NCI-H1417 treated with DMSO at 0.1 percent for 48 hours (cell line): ENCODE measurements at regions not wholly inside any gene's neighbourhood (a gene's known extent, or its start where the extent isn't known, plus 50 kb on each side); places are given as distances from the start of the nearest gene placed in this dataset.

Experiments
- DNase-seq: peaks from one replicate; lab custom pipeline; 2025; lab: John Stamatoyannopoulos, UW

DNA sequence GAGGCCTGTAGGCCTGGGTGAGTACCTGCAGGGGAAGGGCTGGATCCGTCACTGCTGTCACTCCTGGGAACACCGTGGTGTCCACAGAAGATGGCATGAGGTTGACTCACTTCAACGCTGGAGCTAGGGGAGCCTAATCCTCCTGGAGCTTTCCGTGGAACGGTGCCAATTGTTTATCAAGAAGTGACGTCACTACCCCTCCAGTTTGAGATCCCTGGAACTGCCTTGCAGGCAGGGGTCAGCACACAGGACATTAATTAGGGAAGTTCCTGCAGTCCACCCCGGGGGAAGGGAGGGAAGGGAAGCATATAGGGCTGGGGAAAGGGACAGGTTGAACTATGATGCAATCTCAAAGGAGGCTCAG lies 408.6 kb downstream of the GALR1 start:
- no peak for DNase-seq

DNA sequence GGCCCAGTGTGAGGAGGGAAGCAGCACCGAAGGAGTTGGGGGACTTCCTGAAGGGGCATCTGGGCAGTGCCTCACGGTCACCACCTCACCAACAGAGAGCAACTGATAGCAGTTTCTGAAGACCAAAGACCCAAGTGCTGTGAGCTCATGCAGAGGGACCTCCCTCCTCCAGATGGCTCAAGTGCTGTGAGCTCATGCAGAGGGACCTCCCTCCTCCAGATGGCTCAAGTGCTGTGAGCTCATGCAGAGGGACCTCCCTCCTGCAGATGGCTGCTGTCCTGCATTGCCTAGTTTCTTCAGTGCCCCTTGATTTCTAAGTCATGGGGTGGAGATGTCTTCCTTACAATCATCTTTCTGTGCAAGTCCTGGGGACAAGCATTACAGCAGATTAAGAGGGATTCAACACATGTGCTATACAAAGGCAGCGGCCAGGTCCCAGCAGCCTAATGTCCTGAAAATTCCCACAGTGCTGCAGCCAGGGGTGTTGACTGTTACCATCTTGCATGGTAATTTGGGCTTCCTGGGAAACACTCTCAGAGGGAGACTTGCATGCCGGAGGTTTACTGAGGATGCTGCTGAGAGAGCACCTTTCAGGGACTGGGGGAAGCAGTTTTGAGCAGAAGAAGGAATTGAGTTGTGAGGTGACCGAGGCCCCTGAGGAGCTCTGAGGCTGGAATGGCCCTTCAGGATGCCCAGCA lies 409.3 kb downstream of the GALR1 start:
- no peak for DNase-seq

DNA sequence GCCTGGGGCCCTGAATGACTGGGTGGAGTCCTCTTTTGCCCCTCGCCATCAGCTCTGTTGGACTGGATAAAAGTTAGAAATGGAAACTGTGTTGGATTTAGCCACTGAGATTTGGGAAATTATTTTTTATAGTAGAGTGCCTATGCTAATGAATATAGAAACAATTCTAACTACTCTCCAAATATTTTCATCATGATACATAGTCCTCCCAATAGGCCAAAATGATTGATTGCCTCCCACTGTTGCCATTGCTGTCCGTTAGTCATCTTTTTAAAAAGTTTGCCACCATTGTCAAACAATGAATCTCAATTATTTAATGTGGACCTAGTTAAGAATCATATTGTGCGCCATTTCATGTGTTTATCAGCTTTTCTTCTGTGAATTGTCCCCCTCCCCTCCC lies 417.0 kb downstream of the GALR1 start:
- DNase-seq: no peak

DNA sequence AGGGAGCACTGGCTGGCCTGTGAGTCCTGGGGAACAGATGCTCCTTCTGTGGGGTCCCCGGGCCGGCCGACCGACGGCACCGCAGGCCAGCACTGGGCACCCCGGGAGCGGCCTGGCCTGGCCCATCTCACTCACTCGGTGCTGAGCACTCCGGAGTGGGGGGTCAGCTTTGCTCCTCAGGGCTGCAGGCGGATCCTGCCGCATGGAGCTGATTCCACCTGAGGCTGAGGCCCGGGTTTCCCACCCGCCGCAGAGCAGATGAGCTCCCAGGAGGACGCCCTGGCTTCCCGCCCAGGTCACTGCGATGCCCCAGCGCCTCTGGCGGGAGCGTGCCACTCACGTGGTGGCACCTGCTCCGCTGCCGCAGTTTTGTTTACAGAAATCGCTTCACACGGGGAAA lies 418.6 kb downstream of the GALR1 start:
- DNase-seq: no peak

DNA sequence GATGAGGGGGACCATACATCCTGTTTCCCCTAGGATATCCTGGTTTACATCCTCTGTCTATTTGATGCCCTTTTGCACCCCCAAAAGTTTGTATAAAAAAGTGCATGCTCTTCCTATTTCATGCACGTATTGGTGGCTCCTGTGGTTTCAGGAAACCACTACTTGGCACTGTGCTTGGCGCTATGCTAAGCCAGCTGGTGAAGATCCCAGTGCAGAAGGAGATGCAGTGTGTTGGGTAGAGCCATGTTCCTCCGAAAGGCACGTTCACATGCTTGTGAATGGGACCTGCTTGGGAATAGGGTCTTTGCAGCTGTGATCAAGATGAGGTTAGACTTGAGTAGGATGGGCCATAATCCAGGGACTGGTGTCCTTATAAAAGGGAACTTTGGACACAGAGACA lies 419.7 kb downstream of the GALR1 start:
- DNase-seq: no peak

DNA sequence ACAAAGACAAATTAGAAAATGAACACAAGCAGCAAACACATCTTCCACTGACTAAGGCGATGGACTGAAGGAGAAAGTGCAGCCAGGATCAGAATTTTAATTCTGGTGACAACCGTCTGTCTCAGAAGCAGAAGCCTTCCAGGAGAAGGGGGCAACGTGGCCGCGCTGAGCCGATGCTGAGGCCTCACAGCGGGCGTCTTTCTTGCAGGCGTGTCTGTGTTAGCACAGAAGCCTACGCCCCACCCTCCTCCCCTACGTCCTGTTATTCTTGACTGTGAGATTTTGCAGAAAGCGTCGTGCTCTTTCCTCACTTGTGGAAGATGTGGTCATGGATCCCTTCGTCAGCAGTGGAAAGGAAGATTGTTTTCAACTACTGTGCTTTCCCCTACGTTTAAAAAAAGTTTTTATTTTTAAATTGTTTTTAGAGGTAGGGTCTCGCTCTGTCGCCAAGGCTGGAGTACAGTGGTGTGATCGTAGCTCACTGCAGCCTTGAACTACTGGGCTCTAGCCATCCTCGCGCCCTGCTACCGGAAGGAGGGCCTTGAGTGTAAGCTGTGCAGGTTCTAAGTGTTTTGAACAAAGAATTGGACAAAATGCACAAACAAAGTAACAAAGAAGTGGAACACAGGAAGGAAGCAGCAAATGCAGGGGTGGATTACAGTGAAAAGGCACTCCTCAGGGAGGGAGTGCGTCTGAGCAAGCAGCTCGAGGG lies 422.0 kb downstream of the GALR1 start:
- no peak for DNase-seq

DNA sequence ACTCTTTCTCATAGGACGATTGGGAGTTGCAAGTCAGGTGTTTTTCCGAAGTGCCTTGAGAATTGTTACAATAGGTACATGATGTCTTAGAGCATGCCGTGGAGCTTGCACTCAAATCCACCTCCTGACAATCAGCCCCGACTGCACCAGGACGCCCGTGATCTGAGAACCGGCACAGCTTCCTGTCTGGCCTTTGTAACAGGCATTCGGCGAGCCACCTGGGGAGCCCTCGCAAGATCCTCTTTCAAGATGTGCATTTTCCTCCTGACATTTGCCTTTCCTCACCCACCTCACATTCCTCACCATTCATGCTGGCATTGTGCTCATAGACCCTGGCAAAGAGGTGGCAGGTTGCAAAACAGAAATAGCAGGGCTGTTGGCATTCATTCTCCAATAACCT lies 427.3 kb downstream of the GALR1 start:
- no peak for DNase-seq

DNA sequence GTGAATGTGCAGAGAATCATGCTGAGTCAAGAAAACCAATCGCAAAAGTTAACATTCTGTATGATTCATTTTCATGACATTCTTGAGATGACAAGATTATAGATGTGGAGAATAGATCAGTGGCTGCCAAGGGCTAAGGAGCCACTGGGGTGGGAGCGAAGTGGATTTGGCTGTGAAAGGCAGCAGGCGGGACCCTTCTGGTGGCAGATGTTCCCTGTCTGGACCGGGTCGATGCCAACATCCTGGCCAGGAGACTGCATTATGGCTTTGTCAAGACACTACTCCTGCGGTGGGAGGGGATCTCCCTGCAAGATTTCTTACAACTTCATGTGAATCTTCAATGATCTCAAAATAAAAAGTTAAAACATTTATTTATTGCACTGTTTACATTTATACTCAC lies 427.9 kb downstream of the GALR1 start:
- no peak for DNase-seq

DNA sequence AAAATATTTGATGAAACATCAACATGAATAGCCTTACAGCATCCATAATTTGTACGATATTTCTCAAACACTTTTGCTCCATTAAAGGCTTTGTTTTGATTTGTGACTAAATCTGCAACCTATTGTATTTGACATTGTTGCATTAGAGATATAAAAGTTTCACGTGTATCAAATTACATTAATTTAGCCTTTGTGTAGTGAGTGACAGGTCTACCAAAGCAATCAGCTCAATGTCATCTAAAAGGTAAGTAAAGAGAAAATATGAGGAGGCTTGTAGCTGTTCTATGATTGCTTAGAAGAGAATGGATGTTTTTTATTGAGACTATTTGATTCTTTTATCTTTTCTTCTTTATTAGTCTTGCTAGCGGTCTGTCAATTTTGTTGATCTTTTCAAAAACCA lies 430.2 kb downstream of the GALR1 start:
- no peak for DNase-seq

DNA sequence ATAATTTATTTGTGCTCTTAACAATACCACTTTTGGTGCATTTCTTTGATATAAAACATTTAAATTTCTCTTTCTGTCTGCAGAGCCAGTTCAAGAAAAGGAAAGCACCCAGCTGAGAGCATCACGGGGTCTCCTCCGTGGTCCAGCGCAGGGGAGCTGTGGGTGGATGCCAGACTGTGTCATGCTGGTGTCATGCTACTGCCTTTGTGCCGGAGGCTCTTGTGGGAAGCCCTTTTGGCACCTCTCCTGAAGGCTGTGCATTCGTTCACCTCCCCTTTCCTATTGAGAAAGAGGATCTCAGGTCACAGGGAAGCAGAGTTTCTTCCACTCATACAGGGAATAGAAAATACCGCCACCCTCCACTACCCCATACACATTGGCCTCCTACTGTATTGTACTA lies 450.4 kb downstream of the GALR1 start:
- DNase-seq: no peak

DNA sequence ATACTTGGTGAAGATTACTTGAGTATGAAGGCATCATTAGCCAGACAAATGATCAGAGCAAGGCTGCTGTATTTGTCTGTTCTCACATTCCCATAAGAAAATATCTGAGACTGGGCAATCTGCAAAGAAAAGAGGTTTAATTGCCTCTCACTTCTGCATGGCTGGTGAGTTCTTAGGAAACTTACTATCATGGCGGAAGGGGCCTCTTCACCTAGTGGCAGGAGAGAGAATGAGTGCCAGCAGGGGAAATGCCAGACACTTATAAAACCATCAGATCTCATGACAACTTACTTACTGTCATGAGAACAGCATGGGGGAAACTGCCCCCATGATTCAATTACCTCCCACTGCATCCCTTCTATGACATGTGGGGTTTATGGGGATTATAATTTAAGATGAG lies 452.3 kb downstream of the GALR1 start:
- no peak for DNase-seq

DNA sequence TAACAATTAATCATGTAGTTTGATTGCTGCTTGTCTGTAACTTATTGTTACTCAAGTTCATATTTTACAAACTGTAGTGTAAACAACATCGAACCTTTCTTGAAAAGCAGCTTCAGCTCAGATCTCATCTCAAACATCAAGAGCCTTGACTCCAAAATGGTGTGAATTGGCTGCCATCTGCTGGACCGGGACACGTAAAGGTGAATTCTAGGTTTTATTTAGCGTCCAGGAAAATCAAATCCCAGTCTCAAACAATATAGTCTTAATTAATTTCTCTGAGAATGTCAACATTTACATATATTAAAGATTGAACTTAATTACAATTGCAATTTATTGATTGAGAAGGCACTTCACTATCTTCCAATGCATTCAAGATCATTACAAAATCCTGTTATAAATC lies 453.0 kb downstream of the GALR1 start:
- no peak for DNase-seq

DNA sequence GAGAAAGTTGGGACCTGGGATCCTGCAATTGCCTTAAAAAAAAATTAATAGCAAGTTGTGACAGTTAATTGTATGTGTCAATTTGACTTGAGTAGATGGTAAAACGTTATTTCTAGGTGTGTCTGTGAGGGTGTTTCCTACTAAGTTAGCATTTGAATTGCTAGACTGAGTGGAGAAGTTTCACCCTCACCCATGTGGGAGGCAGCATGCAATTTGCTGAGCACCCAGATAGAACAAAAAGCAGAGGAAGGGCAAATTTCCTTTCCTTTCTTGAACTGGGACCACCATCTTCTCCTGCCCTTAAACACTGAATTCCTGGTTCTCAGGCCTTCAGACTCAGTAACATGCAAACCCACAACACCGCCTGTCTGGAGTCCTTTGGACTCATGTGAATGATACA lies 455.7 kb downstream of the GALR1 start:
- DNase-seq: no peak

DNA sequence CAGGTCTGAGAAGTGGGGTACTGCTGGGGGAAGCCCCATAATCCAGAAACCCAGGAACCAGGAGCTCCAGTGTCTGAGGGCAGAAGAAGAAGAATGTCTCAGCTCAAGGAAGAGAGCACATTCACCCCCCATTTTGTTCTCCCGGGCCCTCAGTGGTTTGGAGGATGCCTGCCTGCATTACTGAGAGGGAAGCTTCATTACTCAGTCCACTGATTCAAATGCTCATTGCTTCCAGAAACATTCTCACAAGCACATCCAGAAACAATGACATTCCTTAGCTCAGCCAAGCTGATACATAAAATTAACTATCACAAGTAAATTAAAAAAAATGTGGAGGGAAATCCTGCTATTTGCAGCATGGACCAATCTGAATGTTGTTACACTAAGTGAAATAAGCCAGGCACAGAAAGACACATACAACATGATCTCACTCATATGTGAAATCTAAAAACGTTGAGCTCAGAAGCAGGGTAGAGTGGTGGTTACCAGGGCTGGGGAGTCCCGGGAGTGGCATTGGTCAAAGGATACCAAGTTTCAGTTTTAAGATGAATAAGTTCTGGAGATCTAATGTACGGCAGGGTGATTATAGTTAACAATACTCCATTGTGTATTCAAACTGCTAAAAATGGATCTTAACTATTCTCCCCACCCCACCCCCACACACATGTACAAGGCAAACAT lies 459.3 kb downstream of the GALR1 start:
- DNase-seq: no peak

DNA sequence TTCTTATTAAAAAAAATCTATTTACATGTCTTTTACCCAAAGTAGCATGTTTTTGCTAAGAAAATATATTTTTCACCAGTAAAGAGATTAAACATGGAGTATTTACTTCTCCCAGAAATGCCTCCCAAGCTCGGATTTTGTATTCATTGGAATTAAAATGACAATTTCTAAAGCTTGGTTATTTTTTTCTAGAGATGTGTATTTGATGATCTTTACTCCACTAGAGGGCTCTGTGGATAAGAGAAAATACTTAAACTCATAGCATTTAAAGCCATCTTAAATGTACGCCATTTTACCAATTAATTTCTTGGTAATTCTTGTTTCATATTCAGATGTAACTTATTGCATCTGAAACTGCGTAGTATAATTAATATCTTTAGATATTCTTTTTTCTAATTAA lies 461.4 kb downstream of the GALR1 start:
- no peak for DNase-seq

DNA sequence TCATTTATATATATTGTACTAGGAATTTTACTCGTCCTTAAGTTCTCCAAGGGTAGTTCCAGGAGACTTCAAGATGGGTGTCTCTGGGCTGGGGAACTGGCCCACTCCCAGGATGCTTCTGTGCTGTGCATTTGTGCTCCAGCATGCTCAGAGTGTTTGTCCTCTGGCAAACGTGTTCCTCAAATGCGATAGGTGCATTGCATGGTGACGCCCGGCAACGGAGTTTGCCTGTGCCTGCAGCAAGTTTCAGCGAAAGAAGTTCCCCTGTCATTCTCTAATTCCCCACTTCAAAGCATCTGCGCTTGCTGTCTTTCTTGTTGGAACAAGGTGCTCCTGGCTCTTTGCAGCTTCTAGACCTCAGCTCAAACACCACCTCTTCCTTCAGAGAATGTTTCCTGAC lies 465.1 kb downstream of the GALR1 start:
- DNase-seq: no peak

DNA sequence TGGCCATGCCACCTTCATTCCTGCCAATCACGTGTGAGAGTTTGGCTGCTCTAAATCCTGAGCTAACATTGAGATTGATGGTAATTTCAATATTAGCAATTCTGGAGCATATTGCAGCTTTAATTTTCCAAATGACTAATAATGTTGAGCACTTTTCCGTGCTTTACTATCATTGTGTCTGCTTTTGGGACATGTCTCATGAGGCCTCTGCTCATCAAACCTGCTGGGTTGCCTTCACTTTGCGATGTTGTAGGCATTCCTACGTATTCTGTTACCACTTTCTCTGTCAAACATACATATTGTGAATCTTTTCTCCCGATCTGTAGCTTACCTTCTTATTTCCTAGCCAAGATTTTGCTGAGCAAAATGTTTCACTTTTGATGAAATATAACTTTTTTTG lies 466.6 kb downstream of the GALR1 start:
- no peak for DNase-seq

DNA sequence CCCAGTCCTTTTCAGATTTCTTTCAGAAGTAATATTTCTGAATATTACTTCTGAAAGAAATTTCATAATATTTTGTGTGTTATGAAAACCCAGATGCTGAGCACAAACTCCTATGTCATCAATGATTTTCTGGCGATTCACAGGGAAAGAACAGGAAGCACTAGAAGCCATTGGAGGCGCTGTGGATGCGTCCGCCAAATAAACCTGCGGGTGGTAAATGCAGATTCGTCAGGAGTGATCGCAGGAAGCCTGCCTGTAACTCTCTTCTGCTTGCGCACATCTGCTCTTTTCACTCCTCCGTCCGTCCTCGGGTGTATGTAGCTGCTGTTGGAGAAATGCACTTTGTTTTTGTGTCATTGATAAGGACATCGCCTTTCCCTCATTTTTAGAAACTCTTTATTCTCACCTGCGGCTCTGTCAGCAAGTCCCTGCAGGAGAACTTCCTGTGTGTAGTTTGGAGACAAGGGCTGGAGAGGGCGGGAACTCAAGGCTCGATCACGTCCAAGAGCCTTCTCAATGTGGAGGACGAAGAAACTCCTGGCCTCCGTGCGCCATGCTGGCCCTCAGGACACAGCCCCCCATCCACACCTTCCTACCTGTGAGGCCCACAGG lies 483.8 kb downstream of the GALR1 start:
- no peak for DNase-seq

DNA sequence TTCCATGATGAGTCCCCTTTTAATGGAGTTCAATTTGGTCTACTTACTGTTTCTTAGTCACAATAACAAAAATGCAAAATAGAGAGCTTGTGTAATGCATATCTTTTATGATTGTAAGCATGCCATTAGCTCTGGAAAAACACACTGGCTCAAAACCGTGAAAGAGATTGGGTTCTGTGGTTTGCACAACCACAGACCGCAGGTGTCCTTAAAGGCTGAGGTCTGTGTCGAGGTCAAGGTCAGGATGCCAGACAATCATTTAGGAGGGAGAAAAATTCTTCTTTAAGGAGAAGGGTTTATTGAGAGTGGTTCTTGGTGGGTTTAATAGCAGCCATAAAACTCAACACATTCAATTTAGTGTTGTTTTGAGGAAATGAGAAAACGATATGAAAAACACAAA lies 487.2 kb downstream of the GALR1 start:
- no peak for DNase-seq

DNA sequence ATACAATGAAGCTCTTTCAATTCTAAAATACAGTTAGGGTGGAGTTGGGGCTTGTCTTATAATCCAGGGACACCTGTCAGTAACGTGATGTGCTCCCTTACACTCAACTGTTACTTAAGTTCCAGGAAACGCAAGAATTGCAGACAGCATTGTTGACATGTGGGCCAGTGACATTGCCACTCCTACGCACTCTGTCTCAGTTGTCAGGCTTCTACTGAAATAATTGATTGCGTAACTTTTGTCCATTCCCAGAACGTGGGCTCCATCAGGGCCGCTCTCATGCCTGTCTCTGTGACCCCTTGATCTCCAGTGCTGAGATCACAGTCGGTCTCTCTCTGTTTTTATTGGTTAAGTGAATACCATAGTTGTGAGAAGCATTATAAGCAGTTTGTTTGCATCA lies 487.8 kb downstream of the GALR1 start:
- no peak for DNase-seq

DNA sequence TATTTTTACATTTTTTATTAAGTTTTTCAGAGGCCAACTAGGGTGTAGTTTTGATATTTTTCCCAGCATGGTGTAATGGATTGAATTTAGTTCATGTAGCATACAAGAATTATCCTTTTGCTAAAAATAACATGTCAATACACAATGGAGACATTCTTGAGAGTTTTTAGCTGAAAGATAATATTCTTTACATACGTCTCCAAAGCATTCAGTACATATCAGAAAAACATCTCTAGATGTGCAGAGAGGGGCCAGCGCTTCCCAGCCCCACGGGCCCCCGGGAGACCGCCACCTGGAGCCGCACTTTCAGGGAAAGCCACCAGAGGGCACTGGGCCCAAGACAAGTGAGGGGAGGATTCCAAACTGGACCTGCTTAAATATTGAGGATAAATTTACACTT lies 499.4 kb downstream of the GALR1 start:
- no peak for DNase-seq

DNA sequence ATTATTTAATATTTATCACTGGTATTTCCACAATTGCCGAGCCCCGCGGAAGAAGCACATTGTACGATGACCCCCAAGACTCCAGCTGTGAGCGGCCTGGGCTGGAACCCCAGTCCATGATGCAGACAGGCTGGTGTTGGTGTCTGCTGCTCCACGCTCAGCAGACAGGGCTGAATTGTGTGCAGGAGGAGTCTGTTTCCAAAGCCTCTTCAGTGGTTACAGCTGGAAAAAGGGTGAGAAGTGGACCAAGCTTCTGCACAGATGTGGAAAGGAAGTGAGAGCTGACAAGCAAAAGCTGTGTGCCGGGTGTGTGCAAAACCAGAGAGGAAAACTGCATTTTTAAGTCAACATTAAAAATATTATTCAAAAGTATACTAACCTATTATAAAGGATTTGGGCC lies 500.4 kb downstream of the GALR1 start:
- no peak for DNase-seq

DNA sequence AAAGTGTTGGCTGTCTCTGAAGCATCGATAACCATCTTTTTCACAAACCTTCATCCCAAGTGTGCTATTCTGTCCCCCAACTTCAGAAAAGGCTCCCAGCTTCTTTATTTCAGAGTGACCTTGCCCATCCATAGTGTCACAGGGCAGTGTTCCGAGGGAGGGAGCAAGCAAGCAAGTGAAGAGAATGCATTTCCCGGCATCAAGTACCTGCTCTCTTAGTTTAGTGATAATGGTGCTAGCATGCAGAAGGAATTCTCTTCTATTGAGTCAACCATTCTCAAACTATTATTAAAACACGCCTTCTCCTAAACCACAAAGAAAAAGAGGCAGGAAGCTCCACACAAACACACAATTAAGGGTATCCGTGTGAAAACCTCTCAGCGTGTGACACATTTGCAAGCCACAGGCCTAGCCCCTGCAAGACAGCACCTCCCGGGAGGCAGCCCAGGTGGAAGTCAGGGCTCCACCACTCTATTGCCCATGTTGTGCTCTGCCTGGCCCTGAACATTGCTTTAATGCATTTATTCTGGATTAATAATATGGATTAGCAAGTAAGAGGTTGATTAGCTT lies 504.9 kb downstream of the GALR1 start:
- DNase-seq: no peak
